RPMI7951 (cell line): ENCODE measurements at regions not wholly inside any gene's neighbourhood (a gene's known extent, or its start where the extent isn't known, plus 50 kb on each side); places are given as distances from the start of the nearest gene placed in this dataset.
"Not testable (repeated sequence)": the region's sequence is repeated elsewhere in the genome, so short reads cannot be mapped to it uniquely, and the experiment has no call there.

Experiments used
- DNase-seq: peaks from one replicate; pipeline ENCODE4 v3.0.0-alpha.2; 2012; ENCODE audit warnings: low read depth

DNA sequence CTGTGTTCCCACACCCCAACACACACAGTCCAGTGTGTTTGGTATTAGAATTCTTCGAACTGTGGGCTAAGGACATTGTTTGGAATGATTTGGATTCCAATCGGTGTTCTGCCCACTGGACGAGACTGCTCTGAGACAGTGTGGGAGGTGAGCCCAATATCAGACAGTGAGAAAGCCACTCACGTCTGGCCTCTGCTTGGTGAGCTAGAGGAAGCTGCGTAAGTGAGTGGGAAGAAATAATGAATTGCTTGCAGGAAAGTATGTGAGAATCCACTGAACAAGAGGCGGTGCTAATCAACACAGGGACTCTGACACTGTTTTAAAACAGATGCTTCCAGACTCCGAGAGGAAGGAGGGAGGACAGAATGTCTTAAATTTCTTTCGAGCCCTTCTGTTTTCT is 675.0 kb upstream of the ANKRD30A start:
- DNase-seq = peak; percentile 82

DNA sequence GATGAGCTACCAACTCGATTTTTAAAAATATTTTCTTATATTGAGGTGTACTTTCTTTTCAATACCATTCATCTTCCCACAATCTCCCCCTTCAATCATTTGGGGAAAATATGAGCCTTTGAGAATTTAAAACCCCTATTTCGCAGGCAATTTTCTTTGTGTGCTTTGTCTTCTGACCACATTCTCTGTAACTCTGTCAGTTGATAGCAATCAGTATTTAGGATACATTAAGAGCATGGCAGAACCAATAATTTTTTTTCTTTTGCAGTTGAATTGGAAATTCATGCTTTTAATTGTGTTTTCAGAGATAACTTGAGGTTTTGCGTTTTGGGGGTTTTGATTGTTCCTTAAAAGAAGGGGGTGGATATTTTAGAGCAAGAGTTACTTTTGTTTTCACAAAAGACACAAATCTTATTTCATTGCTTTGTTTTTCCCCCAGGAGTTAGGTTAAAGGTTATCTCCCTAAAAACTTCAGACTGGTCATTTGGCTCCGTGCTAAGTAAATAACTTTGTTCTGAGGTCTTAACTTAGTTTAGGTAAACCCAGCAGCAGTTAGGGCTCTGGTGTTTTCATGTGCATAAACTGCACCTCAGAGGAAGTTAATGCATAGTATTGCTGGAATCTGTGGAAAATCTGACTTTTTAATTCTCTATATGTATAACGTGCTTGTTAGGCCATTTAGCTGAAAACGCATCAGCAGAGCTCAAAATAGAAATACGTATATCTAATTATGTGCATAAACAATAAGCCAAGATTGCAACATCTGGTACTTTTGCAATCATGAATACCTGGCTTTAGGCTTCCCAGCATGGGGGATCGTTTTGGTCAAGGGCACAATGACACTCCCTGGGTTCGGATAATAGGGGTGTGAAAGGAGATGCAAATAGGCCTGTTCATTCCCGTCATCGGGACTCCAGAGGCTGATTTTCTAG is 676.4 kb upstream of the ANKRD30A start:
- DNase-seq = peak; percentile 31

DNA sequence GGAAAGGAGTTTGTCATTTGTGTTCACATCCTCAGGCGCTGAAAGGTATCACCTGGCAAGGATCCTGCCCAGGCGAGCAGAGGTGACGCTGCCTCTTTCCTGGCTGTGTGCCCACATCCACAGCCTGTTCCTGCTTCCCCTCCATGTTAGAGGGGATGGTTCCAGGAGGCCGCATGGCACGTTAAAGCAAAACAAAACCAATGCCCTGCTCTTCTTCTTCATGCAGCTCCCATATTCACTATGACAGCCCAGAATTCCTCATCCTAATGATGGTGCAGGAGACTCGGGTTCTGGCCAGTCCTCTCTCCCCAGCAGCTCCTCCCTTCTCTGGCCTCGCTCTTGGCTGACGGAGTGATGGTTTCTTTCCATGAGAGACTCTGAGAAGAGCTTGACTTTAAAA is 678.5 kb upstream of the ANKRD30A start:
- peak; percentile 28 for DNase-seq

GRCh38 chr10:36443233-36443632 is 682.2 kb upstream of the ANKRD30A start:
- DNase-seq = no peak

GRCh38 chr10:36441557-36441956 is 683.8 kb upstream of the ANKRD30A start:
- peak; percentile 77 for DNase-seq

- DNase-seq = no peak
Measured at GRCh38 chr10:36440539-36440938, 684.9 kb upstream of the ANKRD30A start.

DNA sequence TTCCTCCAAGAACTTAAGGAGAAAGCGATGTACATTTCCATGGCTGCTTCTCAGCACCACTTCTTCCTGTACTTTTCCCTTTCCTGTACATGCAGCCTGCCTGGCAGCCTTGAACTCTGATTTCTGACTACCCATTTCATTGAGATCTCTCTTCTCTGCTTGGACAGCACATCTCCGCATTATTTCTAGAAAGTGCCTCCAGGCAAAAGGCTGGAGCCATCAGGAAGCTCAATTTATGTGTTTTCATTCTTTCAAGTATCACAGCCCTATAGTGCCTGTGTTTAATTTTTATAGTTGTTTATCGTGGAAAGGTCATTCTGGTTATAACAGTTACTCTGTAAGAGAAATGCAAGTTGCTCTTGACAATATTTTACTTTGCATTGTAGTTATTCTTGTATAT is 688.0 kb upstream of the ANKRD30A start:
- peak; percentile 71 for DNase-seq

GRCh38 chr10:36428507-36428906 is 696.9 kb upstream of the ANKRD30A start:
- DNase-seq = no peak

GRCh38 chr10:36425131-36425797 is 700.1 kb upstream of the ANKRD30A start:
- DNase-seq = no peak

GRCh38 chr10:36424502-36424901 is 700.9 kb upstream of the ANKRD30A start:
- DNase-seq = no peak

- no peak for DNase-seq
Measured at GRCh38 chr10:36423821-36424248, 701.6 kb upstream of the ANKRD30A start.

DNA sequence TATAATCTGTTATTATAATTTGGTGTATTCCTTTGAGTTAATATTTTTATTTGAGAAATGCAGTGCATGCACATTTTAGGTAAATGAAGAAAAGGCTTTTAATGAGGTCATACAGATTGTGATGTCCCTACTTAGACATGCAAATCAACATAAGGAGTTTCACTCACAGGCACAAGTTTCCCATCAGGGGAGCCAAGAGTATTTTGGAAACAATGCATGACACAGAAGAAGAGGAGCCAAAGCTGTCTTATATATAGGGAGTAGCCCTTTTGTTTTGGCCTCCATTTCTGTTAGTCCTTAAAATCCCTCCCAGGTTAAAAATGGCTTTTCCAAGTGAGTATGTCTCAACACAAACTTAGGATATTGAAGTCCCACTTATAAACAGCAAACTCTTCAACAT is 703.4 kb upstream of the ANKRD30A start:
- DNase-seq = no peak

GRCh38 chr10:36416513-36416912 is 708.9 kb upstream of the ANKRD30A start:
- DNase-seq = no peak

GRCh38 chr10:36412942-36413341 is 712.5 kb upstream of the ANKRD30A start:
- no peak for DNase-seq

- not testable (repeated sequence) for DNase-seq
Measured at GRCh38 chr10:36400238-36400637, 725.2 kb upstream of the ANKRD30A start.

DNA sequence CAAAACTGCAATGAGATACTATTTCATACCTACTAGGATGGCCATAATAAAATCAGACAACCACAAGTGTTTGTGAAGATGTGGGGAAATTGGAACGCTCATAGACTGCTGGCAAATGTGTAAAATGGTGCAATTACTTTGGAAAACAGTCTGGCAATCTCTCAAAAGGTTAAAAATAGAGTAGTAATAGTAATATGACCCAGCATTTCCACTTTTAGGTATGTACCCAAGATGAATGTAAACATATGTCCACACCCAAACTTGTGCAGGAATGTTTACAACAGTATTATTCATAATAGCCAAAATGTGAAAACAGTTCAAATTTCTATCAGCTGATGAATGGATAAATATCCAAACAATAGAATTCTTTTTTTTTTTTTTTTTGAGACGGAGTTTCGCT is 731.6 kb upstream of the ANKRD30A start:
- no peak for DNase-seq

DNA sequence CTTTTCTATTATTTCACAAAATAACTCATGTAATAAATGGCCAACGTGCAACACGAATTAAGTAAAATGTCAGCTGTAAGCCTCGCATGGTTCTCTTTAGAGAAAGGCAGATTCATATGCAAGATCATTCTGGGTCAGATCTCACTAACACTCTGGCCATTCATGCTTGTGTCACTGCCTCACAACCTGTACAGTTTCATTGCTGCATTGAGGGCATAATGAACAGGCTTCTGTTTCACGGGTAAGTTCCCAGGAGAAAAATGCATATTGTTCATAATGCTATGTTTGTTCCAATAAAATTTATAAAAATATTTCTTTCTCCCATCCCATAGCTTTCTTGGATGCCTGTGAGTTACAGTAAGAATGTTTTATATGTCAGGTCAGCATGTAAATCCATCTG is 734.0 kb upstream of the ANKRD30A start:
- DNase-seq = no peak

GRCh38 chr10:36390221-36390620 is 735.2 kb upstream of the ANKRD30A start:
- DNase-seq = no peak

DNA sequence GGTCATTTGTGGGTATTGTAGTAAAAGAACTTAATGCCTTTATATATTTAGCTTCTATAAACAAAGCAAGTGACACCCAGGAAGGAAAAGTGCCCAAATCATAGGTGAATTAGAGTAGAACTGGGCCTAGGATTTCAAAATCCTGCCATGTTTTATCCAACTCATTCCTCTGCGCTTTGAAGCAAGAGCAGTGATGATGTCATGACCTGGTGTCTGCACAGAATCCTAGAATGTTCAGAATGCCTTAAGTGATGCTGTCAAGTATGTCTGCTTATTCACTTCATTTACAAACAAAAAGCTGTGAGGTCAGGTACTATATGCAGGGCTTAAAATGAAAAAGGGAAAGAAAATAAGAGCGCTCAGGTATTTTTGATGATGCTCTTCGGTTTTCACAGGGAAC is 737.2 kb upstream of the ANKRD30A start:
- no peak for DNase-seq

DNA sequence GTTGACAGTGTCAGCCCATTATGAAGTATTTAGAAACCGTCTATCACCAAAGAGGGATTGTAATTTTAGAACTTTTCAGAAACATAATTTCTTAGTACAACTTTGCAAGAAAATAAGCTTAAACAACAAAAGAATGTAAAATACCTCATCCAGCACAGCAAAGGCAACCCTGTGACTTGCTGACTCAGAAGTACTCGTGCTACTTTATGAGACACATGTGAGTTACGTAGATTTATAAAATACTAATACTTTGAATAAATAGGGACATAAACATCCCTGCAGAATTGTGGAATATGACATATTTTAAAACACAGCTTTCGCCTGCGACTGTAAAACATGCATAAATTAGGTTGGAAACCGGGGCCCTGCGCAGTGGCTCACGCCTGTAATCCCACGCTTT is 739.7 kb upstream of the ANKRD30A start:
- DNase-seq = no peak

- DNase-seq = peak; percentile 48
Measured at GRCh38 chr10:36383349-36383748, 741.3 kb upstream of the FZD8 start.

DNA sequence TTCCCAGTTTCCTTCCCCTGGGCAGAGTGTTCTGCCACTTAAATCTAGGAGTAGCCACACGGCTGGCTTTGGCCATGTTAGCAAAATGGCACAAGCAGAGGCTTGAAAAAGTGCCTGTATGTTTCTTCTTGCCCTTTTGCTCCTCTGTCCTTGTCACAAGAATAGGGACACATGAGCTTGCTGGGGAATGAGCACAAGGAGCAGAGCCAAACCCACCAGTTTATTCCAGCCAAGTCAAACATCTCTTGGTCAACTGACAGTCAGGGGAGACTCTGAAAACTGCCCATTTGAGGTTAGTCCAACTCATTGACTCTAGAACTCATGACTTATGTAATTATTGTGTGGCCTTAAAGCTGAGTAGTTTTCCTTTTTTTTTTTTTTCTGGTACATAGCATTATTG is 739.7 kb upstream of the FZD8 start:
- DNase-seq = peak; percentile 43

GRCh38 chr10:36380538-36380937 is 738.4 kb upstream of the FZD8 start:
- DNase-seq = peak; percentile 67
